MM.1S (cell line): ENCODE measurements at regions not wholly inside any gene's neighbourhood (a gene's known extent, or its start where the extent isn't known, plus 50 kb on each side); places are given as distances from the start of the nearest gene placed in this dataset.

Experiments
- DNase-seq: peaks from one replicate; pipeline ENCODE4 v3.0.0-alpha.2; 2015
- H2AFZ ChIP-seq: fragments of 300-600 bp; sonication (generic); 2 replicates; pipeline ENCODE4 v1.6.0; 2016; ENCODE audit warnings: antibody characterized with exemption, low read length
- H3F3A ChIP-seq: fragments of 300-600 bp; sonication (generic); 2 replicates; pipeline ENCODE4 v1.6.1; 2016; ENCODE audit warnings: mild to moderate bottlenecking, antibody characterized with exemption, low read length, moderate library complexity, mixed read lengths; ENCODE audit not compliant: insufficient read depth
- H3K27ac ChIP-seq: fragments of 300-600 bp; sonication (generic); 2 replicates; pipeline ENCODE4 v1.5.1; 2016; ENCODE audit warnings: mild to moderate bottlenecking, low read length
- H3K27me3 ChIP-seq: fragments of 300-600 bp; sonication (generic); replicated peaks from 2 replicates; pipeline ENCODE4 v1.6.0; 2016; ENCODE audit warnings: low read length; ENCODE audit not compliant: insufficient read depth
- H3K36me3 ChIP-seq: fragments of 300-600 bp; sonication (generic); replicated peaks from 2 replicates; pipeline ENCODE4 v1.6.1; 2016; ENCODE audit warnings: mild to moderate bottlenecking, low read length, mixed read lengths; ENCODE audit not compliant: insufficient read depth
- H3K4me1 ChIP-seq: fragments of 300-600 bp; sonication (generic); 2 replicates; pipeline ENCODE4 v1.6.1; 2016; ENCODE audit warnings: low read length, mixed read lengths
- H3K4me2 ChIP-seq: fragments of 300-600 bp; sonication (generic); 2 replicates; pipeline ENCODE4 v1.6.0; 2016; ENCODE audit warnings: low read depth, low read length
- H3K4me3 ChIP-seq: fragments of 300-600 bp; sonication (generic); 2 replicates; pipeline ENCODE4 v1.5.1; 2016; ENCODE audit warnings: low read length, mixed read lengths
- H3K79me2 ChIP-seq: fragments of 300-600 bp; sonication (generic); 2 replicates; pipeline ENCODE4 v1.6.1; 2016; ENCODE audit warnings: mixed run types, low read length, mixed read lengths
- H3K9ac ChIP-seq: fragments of 300-600 bp; sonication (generic); 2 replicates; pipeline ENCODE4 v1.6.1; 2016; ENCODE audit warnings: low read length, mixed read lengths
- H3K9me2 ChIP-seq: fragments of 300-600 bp; sonication (generic); replicated peaks from 2 replicates; pipeline ENCODE4 v1.6.1; 2016; ENCODE audit warnings: mild to moderate bottlenecking, low read length, mixed read lengths; ENCODE audit not compliant: insufficient read depth
- H3K9me3 ChIP-seq: fragments of 300-600 bp; sonication (generic); replicated peaks from 2 replicates; pipeline ENCODE4 v1.6.1; 2016; ENCODE audit warnings: mild to moderate bottlenecking, low read length, mixed read lengths; ENCODE audit not compliant: insufficient read depth
- H4K20me1 ChIP-seq: fragments of 300-600 bp; sonication (generic); 2 replicates; pipeline ENCODE4 v1.6.1; 2016; ENCODE audit warnings: mild to moderate bottlenecking, low read length, moderate library complexity, mixed read lengths; ENCODE audit not compliant: insufficient read depth
- EZH2 ChIP-seq: fragments of 300-600 bp; sonication (generic); optimal IDR thresholded peaks from 2 replicates; pipeline ENCODE3; 2017; ENCODE audit warnings: low read depth, mild to moderate bottlenecking, antibody characterized with exemption, low read length, mixed read lengths
- EZH2phosphoT487 ChIP-seq: fragments of 300-600 bp; sonication (generic); IDR thresholded peaks from 2 replicates; pipeline ENCODE4 v1.6.1; 2018; ENCODE audit warnings: antibody characterized with exemption, low read length
- TF ChIP-seq, protein P1 (sequence below): fragments of 300-600 bp; sonication (generic); IDR thresholded peaks from 2 replicates; pipeline ENCODE4 v1.5.1; 2016; ENCODE audit warnings: antibody characterized with exemption, low read length, mixed read lengths

- Histone ChIP-seq H3K4me3 (no peak overlapping the region), H3K79me2 (no peaks in the 10 kb centered on the region), H3K4me2 (no peak overlapping the region), H4K20me1 (no peaks in the 10 kb centered on the region), H3K9ac (no peak overlapping the region), H3K36me3 (no peaks in the 10 kb centered on the region), H3K9me2 (no peaks in the 10 kb centered on the region), H3K4me1 (no peaks in the 10 kb centered on the region), H3K27ac (no peak overlapping the region), H3F3A (no peaks in the 10 kb centered on the region), H2AFZ (no peak overlapping the region), H3K27me3 (no peaks in the 10 kb centered on the region), H3K9me3 (no peaks in the 10 kb centered on the region)
- no peak for DNase-seq
- TF ChIP-seq, protein P1, sequence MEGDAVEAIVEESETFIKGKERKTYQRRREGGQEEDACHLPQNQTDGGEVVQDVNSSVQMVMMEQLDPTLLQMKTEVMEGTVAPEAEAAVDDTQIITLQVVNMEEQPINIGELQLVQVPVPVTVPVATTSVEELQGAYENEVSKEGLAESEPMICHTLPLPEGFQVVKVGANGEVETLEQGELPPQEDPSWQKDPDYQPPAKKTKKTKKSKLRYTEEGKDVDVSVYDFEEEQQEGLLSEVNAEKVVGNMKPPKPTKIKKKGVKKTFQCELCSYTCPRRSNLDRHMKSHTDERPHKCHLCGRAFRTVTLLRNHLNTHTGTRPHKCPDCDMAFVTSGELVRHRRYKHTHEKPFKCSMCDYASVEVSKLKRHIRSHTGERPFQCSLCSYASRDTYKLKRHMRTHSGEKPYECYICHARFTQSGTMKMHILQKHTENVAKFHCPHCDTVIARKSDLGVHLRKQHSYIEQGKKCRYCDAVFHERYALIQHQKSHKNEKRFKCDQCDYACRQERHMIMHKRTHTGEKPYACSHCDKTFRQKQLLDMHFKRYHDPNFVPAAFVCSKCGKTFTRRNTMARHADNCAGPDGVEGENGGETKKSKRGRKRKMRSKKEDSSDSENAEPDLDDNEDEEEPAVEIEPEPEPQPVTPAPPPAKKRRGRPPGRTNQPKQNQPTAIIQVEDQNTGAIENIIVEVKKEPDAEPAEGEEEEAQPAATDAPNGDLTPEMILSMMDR, result no peak
- TF ChIP-seq EZH2phosphoT487 (no peak), EZH2 (no peak)
Observed at GRCh38 chr6:73941892-73942291, 245.9 kb downstream of the CD109 start.

DNA sequence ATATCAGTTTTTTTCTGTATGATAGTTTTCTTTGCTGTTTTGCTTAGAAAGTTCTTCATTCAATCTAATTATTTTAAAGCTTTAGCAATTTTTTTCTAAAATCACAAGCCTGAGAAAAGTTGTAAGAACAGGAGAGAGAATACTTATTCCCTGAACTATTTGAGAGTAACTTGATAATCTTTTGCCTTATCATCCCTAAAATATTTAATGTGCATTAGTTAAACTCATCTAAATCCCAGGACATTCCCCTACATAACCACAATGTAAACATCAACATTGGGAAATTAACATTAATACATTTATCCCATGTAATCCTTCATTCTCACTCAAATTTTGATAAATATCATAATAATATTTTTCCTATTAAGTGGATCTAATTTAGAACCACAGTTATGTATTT is 241.8 kb downstream of the CD109 start:
- H3K27me3 ChIP-seq, result no peaks in the 10 kb centered on the region
- no peaks in the 10 kb centered on the region for H3F3A ChIP-seq
- no peaks in the 10 kb centered on the region for H3K36me3 ChIP-seq
- H3K9me3 ChIP-seq, result no peaks in the 10 kb centered on the region
- no peaks in the 10 kb centered on the region for H3K9me2 ChIP-seq
- no peak overlapping the region for H3K4me3 ChIP-seq
- no peak overlapping the region for H3K9ac ChIP-seq
- H3K79me2 ChIP-seq, result no peaks in the 10 kb centered on the region
- TF ChIP-seq, protein P1, result no peak
- TF ChIP-seq EZH2 (no peak), EZH2phosphoT487 (no peak)
- no peak overlapping the region for H2AFZ ChIP-seq
- no peaks in the 10 kb centered on the region for H4K20me1 ChIP-seq
- no peak overlapping the region for H3K4me2 ChIP-seq
- H3K27ac ChIP-seq, result no peak overlapping the region
- no peaks in the 10 kb centered on the region for H3K4me1 ChIP-seq
- no peak for DNase-seq

GRCh38 chr6:73932866-73933265 is 236.9 kb downstream of the CD109 start:
- Histone ChIP-seq H2AFZ (no peak overlapping the region), H3K27me3 (no peaks in the 10 kb centered on the region), H3K9me3 (no peaks in the 10 kb centered on the region), H3K27ac (no peak overlapping the region), H3K36me3 (no peaks in the 10 kb centered on the region), H3K4me1 (no peaks in the 10 kb centered on the region), H3K9me2 (no peaks in the 10 kb centered on the region), H3K4me2 (no peak overlapping the region), H3K79me2 (no peaks in the 10 kb centered on the region), H3K9ac (no peak overlapping the region), H4K20me1 (no peaks in the 10 kb centered on the region), H3F3A (no peaks in the 10 kb centered on the region), H3K4me3 (no peak overlapping the region)
- no peak for DNase-seq
- TF ChIP-seq, protein P1, result no peak
- no peak for TF ChIP-seq EZH2phosphoT487
- TF ChIP-seq EZH2, result no peak
